ENCODE measurements at regions not wholly inside any gene's neighbourhood (a gene's known extent, or its start where the extent isn't known, plus 50 kb on each side); places are given as distances from the start of the nearest gene placed in this dataset.

DNA sequence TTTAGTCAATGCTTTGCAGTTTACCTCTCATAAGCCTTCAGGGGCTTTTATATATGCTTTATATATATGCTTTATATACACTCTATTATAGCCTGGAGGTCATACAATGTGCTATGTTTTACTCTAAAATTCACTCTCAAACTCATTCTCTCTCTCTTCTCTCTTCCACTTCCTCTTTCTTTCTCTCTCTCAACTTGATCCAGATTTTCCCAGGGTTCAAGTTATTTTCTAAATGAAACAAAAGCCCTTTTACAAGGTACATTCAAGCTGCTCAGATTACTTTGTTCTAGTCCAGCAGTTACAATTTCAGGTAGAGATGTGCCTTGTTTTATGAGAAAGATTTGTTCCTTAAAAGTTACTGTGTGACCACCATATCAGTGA, 79.6 kb upstream of the ACP3 start:
- DNase-seq: no peak

DNA sequence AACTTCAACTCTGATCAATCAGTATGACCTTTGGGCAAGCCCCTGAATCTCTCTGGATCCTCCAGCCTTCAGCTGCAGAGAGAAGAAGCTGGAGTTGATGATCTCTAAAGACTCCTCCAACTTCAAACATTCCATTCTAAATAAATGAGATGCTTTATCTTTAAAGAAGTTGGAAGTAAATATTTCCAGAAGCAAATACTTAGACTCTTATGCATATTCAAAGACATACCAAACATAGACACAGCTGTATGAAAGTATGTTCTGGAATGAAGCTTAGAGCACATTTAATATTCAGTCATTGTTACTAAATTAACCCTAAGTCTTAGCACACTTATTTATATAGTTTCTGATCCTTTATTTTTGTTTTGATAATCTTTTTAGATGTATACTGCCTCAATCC, 77.6 kb upstream of the ACP3 start:
- no peak for DNase-seq

- DNase-seq: no peak
These were observed 75.3 kb upstream of the ACP3 start for GRCh38 chr3:132241776-132242514.

- DNase-seq: no peak
These were observed 74.4 kb upstream of the ACP3 start for GRCh38 chr3:132242790-132243189.

DNA sequence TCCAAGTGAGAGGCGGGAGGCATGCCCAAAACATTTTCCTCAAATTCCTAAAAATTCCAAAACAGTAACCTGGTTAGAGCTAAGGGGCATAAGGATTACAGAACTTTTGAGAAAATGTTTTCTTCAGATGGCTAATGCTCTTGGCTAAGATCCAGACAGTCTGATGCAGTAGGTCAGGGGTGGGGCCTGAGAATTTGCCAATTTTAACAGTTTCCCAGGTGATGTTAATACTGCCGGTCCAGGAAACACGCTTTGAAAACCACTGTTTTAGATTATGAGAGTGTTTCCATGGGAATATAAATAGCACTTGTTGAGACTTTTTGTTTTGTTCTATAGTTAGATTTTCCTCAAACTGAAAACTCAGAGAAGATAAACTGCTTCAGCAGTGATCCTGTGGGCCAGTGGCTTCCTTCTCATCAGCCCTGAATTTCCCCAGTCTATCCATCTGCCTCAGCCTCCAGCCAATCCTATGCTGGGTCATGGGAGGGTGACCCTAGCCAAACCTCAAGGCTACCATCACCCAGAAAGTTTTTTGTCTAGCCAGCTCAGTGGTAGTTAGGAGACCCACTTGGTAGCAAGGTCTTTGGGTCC, 71.6 kb upstream of the ACP3 start:
- DNase-seq: no peak

DNA sequence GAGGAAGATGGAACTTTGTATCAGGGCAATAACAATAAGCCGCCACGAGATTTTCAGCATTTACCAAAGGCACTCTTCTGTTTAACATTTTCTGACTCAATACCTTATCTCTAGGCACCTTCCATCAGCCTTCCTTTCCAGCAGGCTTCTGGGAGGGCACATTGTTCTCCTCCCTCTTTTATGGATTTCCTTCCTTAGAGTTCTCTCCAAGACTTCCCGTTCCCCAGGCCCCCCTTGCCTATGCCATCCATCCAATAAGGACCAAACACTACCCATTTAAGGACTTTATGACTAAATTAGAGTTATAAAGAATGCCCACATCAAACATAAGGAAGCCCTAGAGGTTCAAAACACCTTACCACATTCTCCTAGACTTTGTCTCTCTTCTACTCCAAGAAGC, 71.0 kb upstream of the ACP3 start:
- no peak for DNase-seq

DNA sequence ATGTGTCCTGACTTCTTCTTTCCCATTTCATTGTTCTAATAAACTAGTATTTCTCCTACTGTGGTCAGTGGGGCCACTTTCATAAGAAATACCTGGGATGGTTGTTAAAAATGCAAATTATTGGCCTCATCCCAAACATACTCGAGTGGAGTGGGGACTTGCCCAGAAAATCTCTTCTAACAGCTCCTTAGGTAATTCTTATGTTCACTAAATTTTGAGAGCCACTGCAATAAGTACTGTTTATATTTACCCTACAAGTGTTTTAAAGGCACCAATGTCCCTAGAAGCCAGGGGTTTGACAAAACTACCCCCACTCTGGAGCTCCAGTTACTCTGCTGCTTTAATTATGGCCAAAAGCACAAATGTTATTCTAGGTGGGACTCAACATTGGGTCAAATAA, 70.0 kb upstream of the ACP3 start:
- DNase-seq: no peak

GRCh38 chr3:132248490-132248889, 68.7 kb upstream of the ACP3 start:
- DNase-seq: no peak

- peak; percentile 26 for DNase-seq
These were observed 63.8 kb upstream of the ACP3 start for GRCh38 chr3:132253262-132253878.

GRCh38 chr3:132254076-132254755, 63.0 kb upstream of the ACP3 start:
- no peak for DNase-seq

- no peak for DNase-seq
These were observed 62.0 kb upstream of the ACP3 start for GRCh38 chr3:132255041-132255745.

GRCh38 chr3:132256989-132257388, 60.2 kb upstream of the ACP3 start:
- DNase-seq: peak; percentile 75

GRCh38 chr3:132261506-132261905, 55.7 kb upstream of the ACP3 start:
- DNase-seq: no peak

DNA sequence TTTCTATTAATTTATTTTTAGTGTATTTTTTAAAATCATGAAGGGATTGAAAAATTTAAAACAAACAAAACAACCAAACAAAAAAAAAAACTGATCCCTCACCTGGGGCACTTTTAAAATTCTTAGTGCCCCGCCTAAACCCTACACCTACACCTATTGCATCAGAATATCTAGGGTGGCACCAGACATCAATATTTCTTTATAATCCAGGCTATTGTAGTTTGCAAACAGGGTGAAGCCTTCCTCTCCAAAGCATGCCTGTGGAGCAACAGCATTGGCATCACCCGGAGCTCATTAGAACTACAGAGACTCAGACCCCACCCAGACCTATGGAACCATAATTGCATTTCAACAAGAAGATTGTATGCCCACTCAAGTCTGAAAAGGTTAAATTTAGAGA, 54.9 kb upstream of the ACP3 start:
- DNase-seq: no peak

- DNase-seq: no peak
These were observed 54.3 kb upstream of the ACP3 start for GRCh38 chr3:132262956-132263355.

DNA sequence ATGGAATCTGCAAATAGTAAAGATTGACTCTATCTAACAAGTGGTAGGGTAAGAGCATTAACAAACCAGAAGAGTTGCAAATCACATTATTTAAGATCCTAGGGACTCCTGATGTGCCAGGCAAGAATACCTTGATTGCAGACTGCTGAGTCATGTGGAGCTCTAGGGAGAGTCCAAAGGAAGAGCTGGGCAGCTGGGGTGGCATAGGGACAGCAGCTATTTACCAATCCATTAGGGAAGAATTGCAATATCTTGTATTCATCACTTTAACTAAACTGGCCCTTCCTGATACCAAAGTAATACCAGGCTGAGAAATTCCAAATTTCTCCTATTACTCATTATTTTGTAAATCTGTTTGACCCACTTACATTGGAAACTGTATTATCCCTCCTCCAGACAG, 52.2 kb upstream of the ACP3 start:
- DNase-seq: no peak

DNA sequence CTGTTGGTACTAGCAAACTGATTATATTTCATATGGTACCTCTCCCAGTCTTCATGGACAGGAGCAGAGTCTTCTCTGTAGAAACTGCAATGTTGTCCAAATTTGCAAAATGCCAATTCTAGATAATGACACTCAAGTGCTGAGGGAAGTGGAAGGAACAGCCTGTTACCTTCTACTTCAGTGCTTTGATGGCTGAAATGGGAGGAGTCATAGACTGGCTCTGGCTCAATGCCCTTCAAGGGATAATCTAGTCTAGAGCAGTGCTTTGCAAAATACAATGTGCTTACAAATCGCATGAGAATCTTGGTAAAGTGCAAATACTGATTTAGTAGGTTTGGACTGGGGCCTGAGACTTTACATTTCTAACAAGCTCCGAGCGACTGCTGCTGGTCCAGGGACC, 51.7 kb upstream of the ACP3 start:
- no peak for DNase-seq

DNA sequence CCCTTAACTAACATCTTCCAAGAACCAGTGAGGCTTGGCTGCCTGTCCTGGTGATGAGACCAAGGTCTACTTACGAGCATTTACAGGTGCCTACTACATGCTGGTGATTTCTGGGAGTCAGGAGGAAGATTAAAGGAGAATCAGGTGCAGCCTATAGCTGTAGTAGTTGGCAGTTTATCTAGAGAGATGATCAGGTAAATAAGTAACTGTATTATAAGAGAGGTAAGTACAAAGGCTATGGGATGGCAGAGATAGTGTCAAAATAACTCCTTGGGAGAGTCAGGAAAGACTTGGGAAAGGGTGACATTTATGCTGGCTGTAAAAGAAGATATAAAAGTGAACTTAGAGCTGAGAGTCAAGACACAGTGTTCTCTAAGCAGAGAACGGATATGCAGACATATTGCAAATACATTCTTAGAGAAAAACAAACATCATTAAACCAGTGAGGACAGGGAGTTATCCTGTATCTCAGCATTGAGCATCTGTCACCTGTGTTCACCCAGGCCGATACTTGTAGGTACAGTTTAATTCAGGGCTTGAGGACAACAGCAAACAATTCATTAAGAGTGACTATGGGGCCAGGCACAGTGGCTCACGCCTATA, 49.7 kb upstream of the ACP3 start:
- no peak for DNase-seq
